Astrocyte of the spinal cord (primary cell): ENCODE measurements at regions not wholly inside any gene's neighbourhood (a gene's known extent, or its start where the extent isn't known, plus 50 kb on each side); places are given as distances from the start of the nearest gene placed in this dataset.

Experiments used
- DNase-seq: peaks from one replicate; pipeline ENCODE4 v3.0.0; 2011; ENCODE audit warnings: low read depth, low spot score
- H3K4me3 ChIP-seq: 2 replicates; pipeline ENCODE4 v1.5.1; 2011; ENCODE audit warnings: low read depth, mild to moderate bottlenecking, low read length, moderate library complexity
- CTCF ChIP-seq: IDR thresholded peaks from 2 replicates; pipeline ENCODE4 v1.5.1; 2012; ENCODE audit warnings: low read depth, mild to moderate bottlenecking, low read length, inconsistent platforms
- in situ Hi-C: cut with HindIII; loops from 2 replicates; pipeline ENCODE4 v1.10.0; 2017; ENCODE audit warnings: low sequenced_read_pairs

GRCh38 chr16:49928176-49929041 is 72.5 kb upstream of the ZNF423 start:
- no peak overlapping the region for H3K4me3 ChIP-seq
- in situ Hi-C loops, result no loop called here
- TF ChIP-seq CTCF, result no peak
- DNase-seq, result no peak

DNA sequence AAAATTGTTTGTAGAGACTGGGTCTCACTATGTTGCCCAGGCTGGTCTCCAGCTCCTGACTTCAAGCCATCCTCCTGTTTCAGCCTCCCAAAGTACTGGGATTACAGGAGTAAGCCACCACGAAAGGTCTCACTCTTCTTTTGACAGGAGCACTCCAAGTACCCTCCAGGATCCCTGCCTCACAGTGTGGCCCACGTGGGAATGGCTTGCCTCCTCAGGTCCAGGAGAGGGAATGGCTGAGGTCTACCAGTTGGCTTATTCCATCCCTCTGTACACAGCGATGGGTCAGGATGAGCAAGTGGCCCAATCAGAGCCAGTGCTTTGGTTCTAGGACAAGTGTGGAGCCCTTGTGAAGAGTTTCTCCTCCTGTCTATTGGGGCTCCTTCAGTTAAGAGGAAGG is 73.7 kb upstream of the ZNF423 start:
- in situ Hi-C loops, result no loop called here
- TF ChIP-seq CTCF, result no peak
- DNase-seq, result no peak
- H3K4me3 ChIP-seq, result no peak overlapping the region

GRCh38 chr16:49930841-49931240 is 74.9 kb upstream of the ZNF423 start:
- DNase-seq, result no peak
- H3K4me3 ChIP-seq, result no peak overlapping the region
- no peak for TF ChIP-seq CTCF
- in situ Hi-C loops, result no loop called here

GRCh38 chr16:49931266-49931665 is 75.4 kb upstream of the ZNF423 start:
- DNase-seq, result no peak
- TF ChIP-seq CTCF, result no peak
- in situ Hi-C loops, result no loop called here
- H3K4me3 ChIP-seq, result no peak overlapping the region

DNA sequence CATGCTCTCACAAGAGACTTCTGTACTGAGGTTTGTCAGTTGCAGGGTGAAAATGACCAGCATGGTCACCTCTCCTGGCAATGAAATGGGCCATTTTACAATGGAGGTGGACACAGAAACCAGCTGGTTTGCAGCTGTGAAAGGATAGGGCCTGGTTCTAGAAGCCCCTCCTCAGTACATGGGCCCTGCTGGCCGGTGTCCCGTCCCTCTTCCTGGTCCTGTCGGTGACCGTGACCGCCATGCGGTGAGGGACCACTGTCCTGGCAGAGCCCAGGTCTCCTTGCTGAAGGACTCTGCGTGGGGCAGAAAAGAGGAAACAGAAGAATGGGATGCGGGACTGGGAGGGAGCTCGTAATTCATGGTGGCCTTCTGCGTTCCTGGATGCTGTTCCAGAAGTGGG is 76.0 kb upstream of the ZNF423 start:
- no peak overlapping the region for H3K4me3 ChIP-seq
- TF ChIP-seq CTCF, result no peak
- in situ Hi-C loops, result no loop called here
- DNase-seq, result no peak

DNA sequence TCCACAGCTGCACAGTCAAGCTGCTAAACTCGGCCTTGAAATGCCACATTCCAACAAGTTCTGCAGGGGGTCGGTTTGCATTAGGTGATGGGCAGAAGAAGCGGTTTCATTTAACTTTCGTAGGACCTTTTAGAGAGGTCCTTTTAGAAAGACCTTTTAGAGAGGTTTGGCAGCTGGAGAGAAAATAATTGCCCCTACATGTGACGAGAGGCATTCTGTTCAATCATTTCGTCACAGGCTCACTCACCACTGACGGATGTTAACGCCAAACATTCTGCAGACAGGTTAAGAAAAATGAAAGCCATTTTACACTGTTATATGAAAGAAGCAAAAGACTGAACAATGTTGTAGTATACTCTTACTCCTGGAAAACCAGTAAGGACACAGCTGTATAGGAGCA is 76.5 kb upstream of the ZNF423 start:
- TF ChIP-seq CTCF, result no peak
- in situ Hi-C loops, result no loop called here
- no peak overlapping the region for H3K4me3 ChIP-seq
- DNase-seq, result no peak

GRCh38 chr16:49932946-49933345 is 77.0 kb upstream of the ZNF423 start:
- in situ Hi-C loops, result no loop called here
- DNase-seq, result peak; percentile 12
- no peak for TF ChIP-seq CTCF
- H3K4me3 ChIP-seq, result no peak overlapping the region
